NCI-H1105 (cell line): ENCODE measurements at regions not wholly inside any gene's neighbourhood (a gene's known extent, or its start where the extent isn't known, plus 50 kb on each side); places are given as distances from the start of the nearest gene placed in this dataset.

Experiments
- DNase-seq: peaks from one replicate; lab custom pipeline; 2025; lab: John Stamatoyannopoulos, UW

DNA sequence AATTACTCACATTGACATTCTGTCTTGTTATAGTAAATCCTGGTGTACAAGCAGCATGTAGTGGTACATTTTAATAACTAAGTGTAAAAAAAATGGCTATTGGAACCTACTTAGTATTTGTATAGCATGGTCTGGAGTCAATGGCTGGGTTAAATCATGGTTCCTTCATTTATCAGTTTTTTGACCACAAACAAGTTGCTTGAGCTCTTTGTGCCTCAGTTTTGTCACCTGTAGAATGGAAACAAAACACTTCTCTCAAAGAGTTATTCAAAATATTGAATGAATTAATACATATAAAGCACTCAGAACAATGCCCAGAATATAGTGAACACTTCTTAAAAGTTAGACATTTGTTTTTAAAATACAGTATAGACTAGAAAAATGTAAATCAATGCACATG lies 93.2 kb upstream of the HS3ST5 start:
- no peak for DNase-seq

DNA sequence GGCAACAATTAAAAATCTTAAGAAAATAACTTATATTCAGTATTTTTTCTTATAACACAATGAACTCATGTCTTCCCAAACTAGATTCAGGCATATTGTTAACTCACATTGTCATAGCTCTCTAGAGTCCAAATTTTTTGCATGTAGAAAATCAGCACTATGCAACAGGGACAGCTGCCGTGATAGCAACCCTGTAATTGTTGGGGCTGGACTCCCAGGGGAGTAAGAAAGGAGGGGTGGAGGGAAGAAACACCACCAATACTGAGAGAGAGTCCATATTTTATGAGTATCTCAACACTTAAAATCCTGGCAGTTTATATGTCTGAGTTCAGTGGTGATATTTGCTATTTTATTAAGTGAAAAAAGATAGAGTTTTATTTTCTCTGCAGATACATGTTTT lies 89.6 kb upstream of the HS3ST5 start:
- DNase-seq: no peak

DNA sequence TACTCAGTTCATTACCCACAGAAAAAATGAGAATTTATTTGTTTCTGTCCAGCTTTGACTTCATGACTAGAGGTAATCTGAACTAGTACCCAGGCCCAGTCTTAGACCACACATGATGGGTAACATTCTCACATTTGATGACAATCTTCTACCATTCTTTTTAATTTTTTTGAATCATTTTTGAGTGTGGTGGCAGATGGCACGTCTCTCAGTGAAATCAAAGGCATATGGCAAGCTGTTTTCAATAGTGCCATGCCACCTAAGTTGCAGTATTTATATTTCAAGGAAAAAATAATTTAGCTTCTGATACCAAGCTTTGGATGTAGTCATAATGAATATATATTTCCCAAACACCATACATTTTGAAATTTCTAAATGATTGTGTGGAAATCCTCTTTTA lies 88.8 kb upstream of the HS3ST5 start:
- DNase-seq: no peak

DNA sequence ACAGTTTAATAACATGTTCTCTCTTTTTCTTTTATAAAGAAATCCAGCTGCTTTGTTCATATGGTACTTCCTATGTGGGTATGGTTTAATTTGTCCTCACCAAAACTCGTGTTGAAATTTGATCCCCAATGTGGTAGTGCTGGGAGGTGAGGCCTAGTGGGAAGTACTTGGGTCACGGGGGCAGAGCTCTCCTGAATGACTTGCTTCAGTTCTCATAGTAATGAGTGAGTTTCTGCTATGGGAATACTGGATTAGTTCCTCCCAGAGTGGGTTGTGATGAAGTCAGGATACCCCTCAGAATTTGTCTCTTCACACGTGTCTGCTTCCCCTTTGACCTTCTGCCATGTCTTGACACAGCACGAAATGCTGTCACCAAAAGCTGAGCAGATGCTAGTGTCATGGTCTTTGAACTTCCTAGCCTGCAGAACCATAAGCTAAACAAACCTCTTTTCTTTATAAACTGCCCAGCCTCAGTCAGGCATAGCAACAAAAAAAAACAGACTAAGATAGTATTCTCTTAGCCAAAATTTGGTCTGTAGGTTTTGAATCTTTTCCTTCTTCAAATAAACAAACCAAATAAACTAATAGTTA lies 87.8 kb upstream of the HS3ST5 start:
- no peak for DNase-seq

DNA sequence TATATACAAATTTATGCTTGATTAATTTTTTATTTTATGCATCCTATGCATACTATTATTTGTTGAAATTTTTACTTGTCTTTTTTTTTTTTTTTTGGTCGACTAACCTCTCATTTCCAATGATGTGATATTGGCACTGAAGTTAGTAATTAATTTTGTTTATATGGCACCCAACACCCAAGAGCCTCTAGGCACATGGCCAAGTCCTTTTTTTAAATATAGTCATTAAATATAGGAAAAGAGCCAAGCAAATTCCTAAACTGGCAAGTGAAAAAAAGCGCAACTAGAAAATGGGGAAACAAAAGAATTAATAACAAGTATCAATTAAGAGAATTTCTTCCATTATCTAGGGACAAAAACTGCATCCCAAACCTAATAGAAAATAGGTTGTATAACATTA lies 85.5 kb upstream of the HS3ST5 start:
- peak; percentile 59 for DNase-seq

DNA sequence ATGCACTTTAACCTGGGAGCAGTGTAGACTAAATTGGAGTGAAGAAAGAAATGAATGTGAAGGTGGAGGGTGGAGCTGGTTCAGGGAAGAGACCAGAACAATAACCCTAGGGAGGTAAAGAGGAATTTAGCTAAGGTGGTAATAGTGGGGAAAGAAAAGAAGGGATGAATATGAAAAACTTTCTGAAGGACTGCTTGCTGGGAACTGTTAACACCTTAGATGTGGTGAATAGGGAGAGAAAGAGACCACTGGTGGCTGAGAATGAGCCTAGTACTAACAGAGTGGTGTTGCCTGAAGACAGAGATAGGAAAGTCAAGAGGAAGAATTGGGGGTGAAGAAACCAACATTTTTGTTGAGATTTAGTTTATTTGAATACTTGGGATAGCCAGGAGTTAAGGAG lies 78.4 kb upstream of the HS3ST5 start:
- no peak for DNase-seq

DNA sequence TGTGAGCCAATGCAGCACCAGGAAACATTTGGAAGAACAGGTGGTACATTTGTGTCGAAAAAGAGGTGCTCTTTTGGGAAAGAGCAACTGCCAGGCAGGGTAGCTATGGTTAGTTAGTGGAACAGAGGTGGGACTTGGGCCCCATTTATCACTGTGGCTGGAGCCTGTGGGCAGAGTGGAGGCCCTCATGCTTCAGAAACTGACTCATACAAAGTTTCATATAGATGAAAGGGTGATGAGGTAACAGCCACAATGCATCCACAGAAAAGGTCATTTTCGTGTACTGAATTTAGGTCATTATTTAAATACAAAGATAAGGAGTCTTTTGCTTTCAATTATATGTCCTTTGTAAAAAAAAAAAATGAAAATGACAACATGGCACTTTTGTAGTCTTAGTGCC lies 76.4 kb upstream of the HS3ST5 start:
- no peak for DNase-seq

DNA sequence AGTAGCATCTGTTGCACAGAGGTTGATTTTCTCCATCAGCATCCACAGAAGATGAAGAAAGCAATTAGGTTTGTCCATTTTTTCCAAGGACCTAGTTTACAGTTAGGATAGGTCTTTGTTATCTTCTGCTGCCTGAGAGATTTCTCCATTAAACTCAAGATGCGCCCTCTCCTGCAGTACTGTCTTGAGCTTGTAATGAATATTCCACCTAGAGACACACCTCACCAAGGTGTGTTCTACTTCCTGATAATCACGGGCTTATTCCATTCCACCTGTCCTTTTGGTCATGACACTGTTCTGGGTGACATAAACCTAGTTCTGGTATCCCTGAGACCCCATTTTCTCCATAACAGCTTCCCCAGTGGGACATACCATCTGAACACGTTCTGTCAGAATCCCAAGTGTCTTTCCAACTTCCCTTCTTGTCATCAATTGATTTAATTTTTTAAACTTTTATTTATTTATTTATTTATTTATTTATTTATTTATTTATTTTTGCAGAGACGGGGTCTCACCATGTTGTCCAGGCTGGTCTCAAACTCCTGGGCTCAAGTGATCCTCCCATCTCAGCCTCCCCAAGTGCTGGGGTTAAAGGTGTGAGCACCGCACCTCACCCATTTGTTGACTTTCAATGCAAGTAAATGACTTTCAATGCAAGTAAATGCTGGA lies 75.6 kb upstream of the HS3ST5 start:
- DNase-seq: no peak

DNA sequence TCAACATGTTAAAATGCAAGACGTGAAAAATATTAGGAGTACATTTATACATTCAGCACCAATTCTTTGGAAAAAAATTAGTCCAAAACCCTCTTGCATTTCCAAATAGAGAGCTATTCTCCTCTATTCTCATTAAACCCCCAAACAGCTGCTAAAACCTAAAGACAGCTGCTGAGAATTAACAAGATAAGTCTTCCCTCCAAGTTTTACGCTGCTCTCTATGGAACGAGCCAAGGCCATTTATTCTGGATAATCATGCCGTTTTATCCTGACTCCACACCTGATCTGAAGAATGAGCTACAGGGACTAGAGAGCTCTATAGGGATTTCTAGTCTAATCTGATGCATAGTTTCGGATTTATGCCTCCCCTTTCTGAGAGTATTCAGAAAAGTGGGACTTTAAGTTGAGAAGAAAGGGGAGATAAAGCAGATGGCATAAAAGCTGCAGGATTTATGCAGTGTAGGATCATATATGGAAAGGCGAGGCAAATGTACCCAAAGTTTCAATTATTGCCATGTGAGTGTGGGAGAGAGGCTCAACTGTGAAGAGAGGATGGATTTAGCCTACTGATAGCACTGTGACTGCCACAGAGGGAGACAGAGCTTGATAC lies 64.7 kb upstream of the HS3ST5 start:
- no peak for DNase-seq

DNA sequence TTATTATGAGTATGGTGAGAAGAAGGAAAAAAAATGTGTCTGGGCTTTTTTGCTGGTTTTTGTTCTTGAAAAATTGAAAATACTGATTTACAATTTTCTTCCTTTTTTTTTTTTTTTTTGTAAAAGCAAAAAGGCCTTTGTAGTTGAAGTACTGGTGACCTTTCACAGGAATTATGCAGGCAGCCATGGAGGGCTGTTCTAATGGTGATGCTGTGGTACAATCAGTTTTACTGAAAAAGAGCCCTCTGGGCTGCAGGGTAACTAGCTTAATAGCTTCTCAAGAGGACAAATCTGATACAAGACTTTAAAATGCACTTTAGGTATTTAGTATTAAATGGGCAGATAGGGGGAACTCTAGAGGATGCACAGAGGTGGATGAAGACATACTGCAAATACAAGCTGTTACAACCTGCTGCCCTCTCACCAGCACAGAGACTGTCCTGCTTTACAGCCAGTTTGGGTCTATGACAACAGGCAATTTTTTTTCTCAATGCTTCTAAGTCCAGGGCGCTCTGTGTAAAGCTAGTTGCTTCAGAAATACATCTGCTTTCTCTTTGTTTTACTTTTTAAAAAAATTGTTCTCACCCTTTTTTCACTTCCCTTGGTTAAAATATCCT lies 61.6 kb upstream of the HS3ST5 start:
- no peak for DNase-seq

DNA sequence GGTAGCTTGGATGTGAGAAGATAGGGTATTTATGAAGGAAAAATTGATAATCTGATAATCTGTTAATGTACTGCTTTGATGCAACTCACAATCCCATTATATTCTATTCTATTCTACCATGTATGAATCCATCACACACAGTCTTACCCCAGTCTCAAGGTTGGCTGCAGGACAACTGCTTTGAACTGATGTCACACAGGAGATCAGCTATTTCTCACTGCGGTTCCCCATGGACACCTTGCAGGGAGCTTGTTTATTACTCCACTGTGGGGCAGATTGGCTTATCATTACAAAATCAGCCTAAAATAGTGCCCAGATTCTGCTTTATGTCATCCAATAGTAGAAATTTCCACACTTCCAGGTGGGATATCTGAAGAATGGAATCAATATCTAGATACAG lies 61.0 kb upstream of the HS3ST5 start:
- DNase-seq: no peak

DNA sequence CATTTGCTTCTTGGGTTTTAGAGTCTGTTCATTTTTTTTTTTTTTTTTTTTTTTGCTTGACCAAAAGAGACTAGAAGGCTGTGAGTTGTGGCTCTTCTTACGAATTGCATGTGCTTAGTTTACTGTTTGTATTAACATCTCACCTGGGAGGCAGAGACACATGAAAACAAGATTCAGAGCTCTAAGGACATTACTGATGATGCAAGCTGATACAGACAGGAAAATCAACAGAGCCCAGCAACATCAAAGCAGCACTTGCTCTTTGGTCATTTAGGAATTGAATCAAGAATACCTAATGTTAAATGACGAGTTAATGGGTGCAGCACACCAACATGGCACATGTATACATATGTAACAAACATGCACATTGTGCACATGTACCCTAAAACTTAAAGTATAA lies 55.7 kb upstream of the HS3ST5 start:
- no peak for DNase-seq
